ENCODE measurements at regions not wholly inside any gene's neighbourhood (a gene's known extent, or its start where the extent isn't known, plus 50 kb on each side); places are given as distances from the start of the nearest gene placed in this dataset.

- TF ChIP-seq, protein P1, sequence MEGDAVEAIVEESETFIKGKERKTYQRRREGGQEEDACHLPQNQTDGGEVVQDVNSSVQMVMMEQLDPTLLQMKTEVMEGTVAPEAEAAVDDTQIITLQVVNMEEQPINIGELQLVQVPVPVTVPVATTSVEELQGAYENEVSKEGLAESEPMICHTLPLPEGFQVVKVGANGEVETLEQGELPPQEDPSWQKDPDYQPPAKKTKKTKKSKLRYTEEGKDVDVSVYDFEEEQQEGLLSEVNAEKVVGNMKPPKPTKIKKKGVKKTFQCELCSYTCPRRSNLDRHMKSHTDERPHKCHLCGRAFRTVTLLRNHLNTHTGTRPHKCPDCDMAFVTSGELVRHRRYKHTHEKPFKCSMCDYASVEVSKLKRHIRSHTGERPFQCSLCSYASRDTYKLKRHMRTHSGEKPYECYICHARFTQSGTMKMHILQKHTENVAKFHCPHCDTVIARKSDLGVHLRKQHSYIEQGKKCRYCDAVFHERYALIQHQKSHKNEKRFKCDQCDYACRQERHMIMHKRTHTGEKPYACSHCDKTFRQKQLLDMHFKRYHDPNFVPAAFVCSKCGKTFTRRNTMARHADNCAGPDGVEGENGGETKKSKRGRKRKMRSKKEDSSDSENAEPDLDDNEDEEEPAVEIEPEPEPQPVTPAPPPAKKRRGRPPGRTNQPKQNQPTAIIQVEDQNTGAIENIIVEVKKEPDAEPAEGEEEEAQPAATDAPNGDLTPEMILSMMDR (conservative IDR thresholded peaks at IDR 0.05) = no peak
- TF ChIP-seq ZFX (IDR thresholded peaks at IDR 0.05) = no peak
Measured at GRCh38 chrX:98452456-98452855, 1568.7 kb downstream of the RPA4 start.
